Neural crest cell (in vitro differentiated cells): ENCODE measurements at regions not wholly inside any gene's neighbourhood (a gene's known extent, or its start where the extent isn't known, plus 50 kb on each side); places are given as distances from the start of the nearest gene placed in this dataset.
A peak's percentile ranks its signal among the peaks of the same experiment; 100 is the strongest.

Source experiments
- DNase-seq: peaks from one replicate; pipeline ENCODE4 v3.0.0; 2021; ENCODE audit warnings: low read depth, mixed read lengths, low spot score
- H3K27ac Mint-ChIP-seq: one replicate; pipeline ENCODE4 v1.8.0; 2021; ENCODE audit warnings: mild to moderate bottlenecking, mixed read lengths; ENCODE audit not compliant: unreplicated experiment
- H3K27me3 Mint-ChIP-seq: 2 replicates; pipeline ENCODE4 v1.8.0; 2021; ENCODE audit warnings: low read depth, mild to moderate bottlenecking, mixed read lengths
- H3K36me3 Mint-ChIP-seq: 2 replicates; pipeline ENCODE4 v1.8.0; 2021; ENCODE audit warnings: low read depth, mild to moderate bottlenecking, mixed read lengths
- H3K4me1 Mint-ChIP-seq: 2 replicates; pipeline ENCODE4 v1.8.0; 2021; ENCODE audit warnings: mixed read lengths
- H3K4me3 Mint-ChIP-seq: one replicate; pipeline ENCODE4 v1.8.0; 2021; ENCODE audit warnings: mild to moderate bottlenecking, mixed read lengths
- H3K9me3 Mint-ChIP-seq: 2 replicates; pipeline ENCODE4 v1.8.0; 2021; ENCODE audit warnings: mixed read lengths
- TF ChIP-seq, protein P1 (sequence below): fragments of 200-600 bp; sonication (generic); conservative IDR thresholded peaks from 2 replicates; pipeline ENCODE4 v1.5.0; 2021; ENCODE audit warnings: antibody characterized with exemption, mild to moderate bottlenecking

DNA sequence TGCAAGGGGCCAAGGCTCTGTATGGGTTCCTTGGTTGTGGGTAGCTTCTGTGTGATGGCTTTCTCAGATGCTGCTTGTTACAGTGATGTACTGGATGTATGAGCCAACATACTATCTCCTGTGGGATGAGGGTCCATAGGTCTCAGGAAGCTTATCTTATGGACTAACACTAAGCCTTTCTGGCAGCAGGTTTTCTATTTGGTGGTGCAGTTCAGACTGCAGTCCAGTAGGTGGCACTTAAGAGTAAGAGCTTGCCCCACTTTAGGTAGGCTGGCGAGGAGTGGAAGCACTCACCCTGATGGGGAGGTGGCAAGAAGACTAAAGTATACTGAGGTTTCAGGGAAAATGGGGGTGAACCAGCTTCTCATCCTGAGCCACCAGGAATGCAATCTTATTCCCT is 306.7 kb upstream of the MAOA start:
- Mint-ChIP-seq H3K27me3 (no peaks in the 10 kb centered on the region), H3K4me1 (no peaks in the 10 kb centered on the region), H3K9me3 (no peaks in the 10 kb centered on the region), H3K36me3 (no peaks in the 10 kb centered on the region), H3K27ac (no peak overlapping the region), H3K4me3 (no peak overlapping the region)
- TF ChIP-seq, protein P1, sequence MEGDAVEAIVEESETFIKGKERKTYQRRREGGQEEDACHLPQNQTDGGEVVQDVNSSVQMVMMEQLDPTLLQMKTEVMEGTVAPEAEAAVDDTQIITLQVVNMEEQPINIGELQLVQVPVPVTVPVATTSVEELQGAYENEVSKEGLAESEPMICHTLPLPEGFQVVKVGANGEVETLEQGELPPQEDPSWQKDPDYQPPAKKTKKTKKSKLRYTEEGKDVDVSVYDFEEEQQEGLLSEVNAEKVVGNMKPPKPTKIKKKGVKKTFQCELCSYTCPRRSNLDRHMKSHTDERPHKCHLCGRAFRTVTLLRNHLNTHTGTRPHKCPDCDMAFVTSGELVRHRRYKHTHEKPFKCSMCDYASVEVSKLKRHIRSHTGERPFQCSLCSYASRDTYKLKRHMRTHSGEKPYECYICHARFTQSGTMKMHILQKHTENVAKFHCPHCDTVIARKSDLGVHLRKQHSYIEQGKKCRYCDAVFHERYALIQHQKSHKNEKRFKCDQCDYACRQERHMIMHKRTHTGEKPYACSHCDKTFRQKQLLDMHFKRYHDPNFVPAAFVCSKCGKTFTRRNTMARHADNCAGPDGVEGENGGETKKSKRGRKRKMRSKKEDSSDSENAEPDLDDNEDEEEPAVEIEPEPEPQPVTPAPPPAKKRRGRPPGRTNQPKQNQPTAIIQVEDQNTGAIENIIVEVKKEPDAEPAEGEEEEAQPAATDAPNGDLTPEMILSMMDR, result peak; percentile 67
- DNase-seq, result peak; percentile 18

DNA sequence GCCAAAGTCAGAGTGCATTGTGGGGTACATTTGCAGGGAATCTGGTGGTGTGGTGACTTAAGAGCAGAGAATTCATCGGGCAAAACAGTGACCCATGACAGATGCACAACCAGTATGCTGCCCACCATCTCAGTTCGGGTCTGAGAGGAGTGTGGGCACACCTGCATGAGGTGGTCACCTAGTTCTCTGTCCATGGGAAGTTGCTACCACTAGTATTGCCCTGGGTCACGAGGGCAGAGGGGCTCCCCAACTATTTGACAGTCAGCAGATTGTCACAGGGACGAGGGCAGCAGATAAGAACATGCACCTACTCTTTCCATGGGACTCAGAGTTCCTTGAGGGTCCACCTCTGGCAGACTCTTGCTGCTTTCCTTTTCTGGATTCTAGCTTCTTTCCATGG is 305.2 kb upstream of the MAOA start:
- Mint-ChIP-seq H3K36me3 (no peaks in the 10 kb centered on the region), H3K4me3 (no peak overlapping the region), H3K27me3 (no peaks in the 10 kb centered on the region), H3K27ac (no peak overlapping the region), H3K9me3 (no peaks in the 10 kb centered on the region), H3K4me1 (no peaks in the 10 kb centered on the region)
- DNase-seq, result no peak
- TF ChIP-seq, protein P1, result no peak

DNA sequence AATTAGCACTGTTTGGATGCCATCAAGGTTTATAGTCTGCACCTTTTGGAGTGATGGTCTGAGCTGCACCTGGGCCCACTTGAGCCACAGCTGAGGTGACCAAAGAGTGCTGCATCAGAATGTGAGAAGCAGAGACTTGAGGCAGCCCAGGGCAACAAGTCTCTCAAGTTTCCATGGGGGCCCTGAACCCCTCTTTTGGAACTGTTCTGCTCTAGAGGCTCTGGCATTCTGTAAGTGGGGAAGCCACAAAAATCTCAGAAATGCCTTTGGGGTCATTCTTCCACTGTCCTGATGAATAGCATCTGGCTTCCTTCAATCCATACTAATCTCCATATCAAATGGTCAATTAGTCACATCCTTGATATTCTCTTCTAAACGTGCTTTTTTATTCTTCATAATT is 298.4 kb upstream of the MAOA start:
- H3K4me1 Mint-ChIP-seq, result no peaks in the 10 kb centered on the region
- H3K36me3 Mint-ChIP-seq, result no peaks in the 10 kb centered on the region
- H3K9me3 Mint-ChIP-seq, result no peaks in the 10 kb centered on the region
- H3K27ac Mint-ChIP-seq, result no peak overlapping the region
- TF ChIP-seq, protein P1, result no peak
- H3K4me3 Mint-ChIP-seq, result no peak overlapping the region
- no peaks in the 10 kb centered on the region for H3K27me3 Mint-ChIP-seq
- DNase-seq, result no peak

DNA sequence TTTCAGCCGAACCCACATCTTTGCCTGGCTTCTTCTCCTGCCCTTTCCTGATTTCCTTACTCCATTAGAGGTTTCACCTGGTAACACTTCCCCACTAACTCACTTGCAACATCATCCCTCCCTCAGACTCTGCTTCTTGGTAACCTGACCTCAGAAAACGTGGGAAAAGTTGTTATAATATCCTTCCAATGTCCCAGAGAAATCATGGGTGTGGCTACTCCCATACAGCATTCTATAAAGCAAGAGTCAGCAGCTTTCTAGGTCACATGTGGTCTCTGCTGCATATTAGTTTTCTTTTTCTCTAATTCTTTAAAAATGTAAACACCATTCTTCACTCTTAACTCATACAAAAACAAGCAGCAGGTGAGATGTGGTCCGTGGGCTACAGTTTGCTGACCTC is 283.1 kb upstream of the MAOA start:
- TF ChIP-seq, protein P1, result no peak
- Mint-ChIP-seq H3K27ac (no peak overlapping the region), H3K4me3 (no peak overlapping the region), H3K9me3 (peaks cover 5% of the 10 kb centered on the region), H3K27me3 (no peaks in the 10 kb centered on the region), H3K36me3 (no peaks in the 10 kb centered on the region), H3K4me1 (no peaks in the 10 kb centered on the region)
- DNase-seq, result no peak

DNA sequence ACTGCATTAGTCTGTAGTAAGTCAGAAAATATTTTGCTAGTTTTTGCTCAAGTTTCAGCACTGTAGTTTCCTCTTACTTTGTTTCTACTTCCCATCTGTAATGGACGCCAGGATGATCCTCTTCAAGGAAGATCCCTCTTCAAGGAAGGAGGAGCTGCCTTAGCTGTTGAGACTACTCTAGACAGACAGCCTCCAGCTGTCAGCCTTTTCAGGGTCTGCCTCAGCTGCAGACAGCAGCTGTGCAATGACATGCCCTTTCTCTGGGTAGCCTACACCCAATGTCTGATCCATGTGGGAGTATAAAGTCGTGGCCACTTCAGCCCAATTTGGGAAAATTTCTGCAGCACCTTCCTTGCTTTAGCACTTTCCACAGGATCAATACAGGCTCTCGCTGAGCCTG is 281.0 kb upstream of the MAOA start:
- no peak for DNase-seq
- Mint-ChIP-seq H3K9me3 (peaks cover 4% of the 10 kb centered on the region), H3K27ac (no peak overlapping the region), H3K36me3 (no peaks in the 10 kb centered on the region), H3K27me3 (no peaks in the 10 kb centered on the region), H3K4me3 (no peak overlapping the region), H3K4me1 (no peaks in the 10 kb centered on the region)
- TF ChIP-seq, protein P1, result no peak

DNA sequence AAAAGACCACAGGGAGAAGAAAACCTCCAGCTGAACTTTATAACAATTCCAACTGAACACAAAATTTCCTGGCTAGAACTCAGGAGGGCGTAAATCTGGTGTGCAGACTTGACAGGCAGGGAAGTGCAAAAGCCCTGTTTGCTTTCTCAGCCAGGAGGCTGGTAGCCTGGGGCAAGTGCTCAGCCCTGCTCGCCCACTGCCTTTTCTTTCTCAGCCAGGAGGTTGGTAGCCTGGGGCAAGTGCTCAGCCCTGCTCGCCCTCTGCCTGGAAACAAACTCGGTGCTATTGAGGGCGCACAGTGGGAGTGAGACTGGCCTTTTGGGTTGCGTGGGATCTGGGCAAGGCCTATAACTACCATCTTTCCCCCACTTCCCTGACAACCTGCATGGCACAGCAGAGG is 275.4 kb upstream of the MAOA start:
- no peaks in the 10 kb centered on the region for H3K36me3 Mint-ChIP-seq
- no peak overlapping the region for H3K27ac Mint-ChIP-seq
- H3K4me3 Mint-ChIP-seq, result no peak overlapping the region
- H3K27me3 Mint-ChIP-seq, result no peaks in the 10 kb centered on the region
- TF ChIP-seq, protein P1, result no peak
- no peaks in the 10 kb centered on the region for H3K4me1 Mint-ChIP-seq
- DNase-seq, result no peak
- peaks cover 8% of the 10 kb centered on the region for H3K9me3 Mint-ChIP-seq
